ENCODE measurements at regions not wholly inside any gene's neighbourhood (a gene's known extent, or its start where the extent isn't known, plus 50 kb on each side); places are given as distances from the start of the nearest gene placed in this dataset.

- Histone ChIP-seq H3K36me3 (ENCODE audit: control insufficient read depth, insufficient read depth, low read length) (no peaks in the 10 kb centered on the region), H3K4me2 (ENCODE audit: insufficient read depth, low read length) (no peak overlapping the region), H3K4me3 (no peak overlapping the region), H3K4me1 (replicated peaks in 1 of 2; ENCODE audit: control insufficient read depth in 2 of 2, insufficient read depth in 2 of 2, low read length in 2 of 2) (no peaks in the 10 kb centered on the region), H3K9me3 (replicated peaks; ENCODE audit: control insufficient read depth, insufficient read depth, low read depth, low read length) (no peaks in the 10 kb centered on the region), H3K27ac (ENCODE audit: extremely low read depth, low read depth, low read length) (no peak overlapping the region), H4K20me1 (replicated peaks; ENCODE audit: control insufficient read depth, insufficient read depth, low read length) (no peaks in the 10 kb centered on the region), H3K27me3 (ENCODE audit: control insufficient read depth in 2 of 2, insufficient read depth in 2 of 2, low read length in 2 of 2) (no peaks in the 10 kb centered on the region), H3K9me1 (ENCODE audit: control insufficient read depth, insufficient read depth, low read length) (no peaks in the 10 kb centered on the region), H2AFZ (ENCODE audit: low read depth, low read length) (no peak overlapping the region), H3K79me2 (ENCODE audit: control insufficient read depth, insufficient read depth, low read length) (no peaks in the 10 kb centered on the region), H3K9ac (ENCODE audit: insufficient read depth in 1 of 2, low read depth in 2 of 2, low read length in 2 of 2) (no peak overlapping the region)
- TF ChIP-seq ZNF778 (CRISPR knock-in tag; IDR thresholded peaks at IDR 0.05) (no peak), GABPB2 (CRISPR knock-in tag; conservative IDR thresholded peaks at IDR 0.05) (no peak), STAG1 (CRISPR knock-in tag; IDR thresholded peaks at IDR 0.05; ENCODE audit: borderline replicate concordance) (no peak), ZNF263 (CRISPR knock-in tag; IDR thresholded peaks at IDR 0.05; ENCODE audit: borderline replicate concordance) (no peak), ZNF592 (IDR thresholded peaks at IDR 0.05) (no peak)
- BruUV-seq (replicated peaks), result no TSS peak
- in situ Hi-C loops (cut with MboI) (no loop called here), intact Hi-C loops (cut with micrococcal nuclease) (no loop called here)
- ATAC-seq, result no peak
- no peak for DNase-seq (ENCODE audit: extremely low read depth in 1 of 4, low spot score in 3 of 4)
- no peak for FAIRE-seq
- 4% methylated on average over 15 of the region's 17 CpGs for WGBS (ENCODE audit: insufficient coverage, low coverage, missing lambda C conversion rate)
- POLR2A ChIA-PET, result no interaction called here
- CTCF ChIA-PET (ENCODE audit: low intra/inter-chr PET ratio), result no interaction called here
Observed at GRCh38 chr15:94033683-94034020, 197.7 kb upstream of the MCTP2 start.

Measured in K562 (cell line).